ENCODE measurements at regions not wholly inside any gene's neighbourhood (a gene's known extent, or its start where the extent isn't known, plus 50 kb on each side); places are given as distances from the start of the nearest gene placed in this dataset.

GRCh38 chr6:119627908-119628669 is 278.5 kb upstream of the MAN1A1 start:
- no peak for DNase-seq

DNA sequence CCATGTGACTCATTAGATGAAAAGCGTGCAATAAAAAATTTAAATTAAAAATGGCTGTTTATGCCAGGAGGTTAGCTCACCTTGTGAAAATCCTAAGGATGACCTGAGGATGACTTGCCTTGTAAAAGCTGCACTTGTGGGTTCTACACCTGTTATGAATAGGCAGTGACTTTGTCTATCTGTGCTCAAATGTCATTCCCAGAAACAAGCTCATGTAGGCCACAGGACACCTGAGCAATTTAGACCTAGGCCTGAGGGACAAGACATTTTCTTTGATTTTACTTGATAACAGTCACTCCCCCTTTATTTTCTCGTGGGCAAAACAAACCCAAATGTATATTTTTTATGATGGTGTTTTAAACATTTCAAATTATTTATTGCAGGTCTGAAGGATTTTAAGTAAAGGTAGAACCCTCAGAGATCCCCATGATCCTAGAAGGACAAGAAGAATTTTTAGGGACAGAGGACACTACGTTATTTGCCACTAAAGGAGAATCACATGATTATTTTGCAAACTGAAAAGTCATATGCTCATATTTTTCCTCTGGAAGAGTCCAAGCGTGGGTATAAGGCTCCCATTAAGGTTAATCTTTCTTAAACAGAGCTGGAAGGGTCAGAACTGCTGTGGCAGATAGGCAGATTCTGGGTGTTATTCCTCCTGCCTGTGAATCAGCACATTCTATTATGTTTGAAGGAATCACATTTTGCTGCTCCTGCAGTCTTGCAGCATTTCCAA is 277.5 kb upstream of the MAN1A1 start:
- no peak for DNase-seq

GRCh38 chr6:119620846-119621555 is 271.4 kb upstream of the MAN1A1 start:
- no peak for DNase-seq

- DNase-seq: no peak
Observed at GRCh38 chr6:119614138-119614537, 264.6 kb upstream of the MAN1A1 start.

DNA sequence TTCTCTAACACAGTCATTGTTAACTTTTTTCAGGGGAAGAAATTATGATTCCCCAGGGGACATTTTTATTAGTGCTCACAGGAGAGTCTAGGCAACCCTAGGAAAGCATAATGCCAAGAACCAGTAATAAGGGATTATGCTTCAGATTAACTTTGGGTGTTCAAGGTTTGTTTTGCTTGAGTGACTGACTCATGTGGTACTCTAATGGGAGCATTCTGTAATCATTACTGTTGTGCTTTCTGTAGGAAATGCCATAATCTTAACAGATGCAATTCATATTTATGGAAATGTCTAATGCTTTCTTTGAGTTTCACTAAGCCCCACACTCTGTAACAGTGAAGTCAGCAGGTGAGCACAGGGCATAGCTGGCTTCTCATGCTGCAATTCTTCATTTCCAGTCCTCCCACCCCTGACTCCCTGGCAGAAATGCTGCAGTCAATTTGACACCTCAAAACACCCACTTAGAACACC is 263.4 kb upstream of the MAN1A1 start:
- DNase-seq: no peak

DNA sequence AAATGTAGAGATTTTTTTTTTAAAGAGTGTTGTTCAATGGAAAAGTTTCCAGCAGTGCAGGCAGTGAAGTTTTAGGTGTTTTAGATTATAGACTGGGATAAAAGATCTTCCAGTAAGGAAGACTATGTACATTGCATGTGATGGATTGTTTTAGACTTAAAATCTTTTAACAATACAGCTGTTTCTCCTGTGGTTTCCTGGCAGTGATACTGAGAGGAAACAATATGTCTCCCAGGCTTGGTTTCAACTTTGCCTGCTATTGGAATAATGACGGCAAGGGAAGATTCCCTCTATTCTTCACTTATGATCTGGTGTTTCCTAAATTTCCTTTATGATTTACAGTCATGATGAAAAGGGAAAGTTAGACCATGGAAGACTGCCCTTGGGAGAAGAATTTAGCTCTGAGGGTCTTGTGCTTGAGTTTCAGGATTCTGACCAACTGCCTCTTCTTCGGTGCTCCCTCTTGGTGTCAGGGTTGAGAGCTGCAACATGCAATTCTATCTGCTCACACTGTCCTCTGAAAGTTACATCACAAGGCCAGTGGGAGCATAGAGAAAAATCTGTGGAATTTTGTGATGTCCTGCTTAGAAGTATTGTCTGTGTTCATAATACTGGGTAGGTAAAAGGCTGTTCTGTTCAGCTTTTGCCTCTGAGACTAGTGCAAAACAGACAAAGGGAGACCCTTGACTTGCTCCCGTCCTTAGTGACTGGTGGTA is 262.8 kb upstream of the MAN1A1 start:
- no peak for DNase-seq

DNA sequence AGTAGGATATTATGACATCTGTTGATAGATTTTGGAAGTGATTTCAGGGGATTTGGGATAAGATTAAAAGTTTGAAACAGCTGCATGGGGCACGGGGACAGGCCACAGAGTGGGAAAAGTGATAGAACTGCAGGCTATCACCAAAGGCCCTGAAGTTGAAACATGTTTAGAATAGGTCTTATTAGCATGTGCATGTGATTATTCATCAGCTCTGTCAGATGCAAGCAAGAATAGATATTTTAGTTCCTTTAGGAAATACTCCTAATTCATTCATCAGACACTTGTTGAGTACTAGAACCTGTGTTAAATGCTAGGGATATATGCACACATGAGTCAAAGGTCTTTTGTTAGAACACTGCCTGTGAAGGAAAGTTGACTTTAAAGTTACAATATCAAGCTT is 261.2 kb upstream of the MAN1A1 start:
- no peak for DNase-seq

DNA sequence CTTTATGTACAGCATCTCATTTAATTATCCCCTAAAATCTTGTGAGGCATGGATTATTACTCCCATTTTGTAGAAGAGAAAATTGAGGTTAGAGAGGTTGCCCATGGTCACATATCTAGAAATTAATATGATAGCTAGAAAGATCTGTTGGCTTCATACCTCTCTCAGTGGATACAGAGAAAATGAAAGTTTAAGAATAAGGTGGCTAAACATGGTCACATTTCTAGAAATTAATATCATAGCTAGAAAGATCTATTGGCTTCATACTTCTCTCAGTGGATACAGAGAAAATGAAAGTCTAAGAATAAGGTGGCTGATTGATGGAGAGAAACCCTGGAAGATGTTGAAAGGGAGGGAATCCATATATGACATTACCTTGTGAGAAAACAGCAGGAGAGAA is 260.7 kb upstream of the MAN1A1 start:
- DNase-seq: no peak

DNA sequence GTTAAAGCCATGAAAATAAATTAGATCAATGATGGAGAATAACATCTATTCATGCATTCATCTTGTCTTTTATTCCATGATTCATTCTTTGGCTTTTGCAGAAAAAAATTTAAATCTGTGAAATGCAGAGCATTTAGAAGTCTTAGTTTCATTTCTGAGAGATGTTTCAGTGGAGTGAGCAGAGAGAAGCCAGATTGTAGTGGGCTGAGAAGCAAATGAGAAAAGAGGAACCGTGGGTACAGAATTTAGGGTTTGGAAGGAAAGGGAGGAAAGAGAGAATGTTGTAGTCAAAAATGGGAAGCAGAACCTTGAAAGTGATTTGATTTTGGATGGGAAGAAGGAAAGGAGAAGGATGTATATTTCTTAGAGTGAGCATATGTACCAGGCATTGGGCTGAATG is 260.3 kb upstream of the MAN1A1 start:
- no peak for DNase-seq

DNA sequence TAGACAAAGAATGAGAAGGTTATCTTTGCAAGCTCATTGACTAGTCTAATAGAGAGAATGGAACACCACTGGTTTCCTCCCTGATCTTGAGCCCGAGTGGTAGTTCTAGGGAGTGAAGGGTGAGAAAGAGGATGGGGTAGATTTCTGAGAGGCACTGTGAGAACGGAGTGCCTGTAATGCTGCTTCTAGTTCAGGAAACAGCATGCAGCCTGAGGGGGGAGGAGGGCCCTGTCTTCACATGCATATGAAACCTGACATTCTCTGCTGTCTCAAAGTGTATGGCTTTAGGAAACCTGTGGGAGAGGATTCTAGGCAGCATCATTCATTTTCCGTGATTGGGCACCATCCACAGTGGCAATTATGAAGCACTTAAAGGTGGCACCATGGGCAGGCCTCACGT is 259.4 kb upstream of the MAN1A1 start:
- DNase-seq: no peak

- no peak for DNase-seq
Observed at GRCh38 chr6:119604124-119604523, 254.6 kb upstream of the MAN1A1 start.

DNA sequence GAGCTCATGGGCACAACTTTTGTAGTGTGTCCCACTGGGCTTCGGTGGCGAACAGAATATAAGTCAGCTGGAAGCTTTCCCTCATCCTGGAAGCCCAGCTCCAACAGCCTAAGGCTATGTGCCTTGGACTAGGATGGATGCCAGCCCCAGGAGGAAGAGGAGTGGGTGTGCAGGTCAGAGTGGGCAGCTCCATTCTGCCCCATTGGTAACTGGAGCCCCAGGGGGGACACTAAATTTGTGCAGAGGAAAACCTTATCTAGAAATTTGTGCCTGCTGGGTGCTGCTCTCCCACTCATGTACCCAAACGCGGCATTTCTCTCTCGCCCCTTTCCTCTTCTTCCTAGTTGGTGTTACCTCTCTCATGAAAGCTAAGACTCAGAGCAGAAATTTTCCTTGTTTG is 253.9 kb upstream of the MAN1A1 start:
- DNase-seq: no peak

DNA sequence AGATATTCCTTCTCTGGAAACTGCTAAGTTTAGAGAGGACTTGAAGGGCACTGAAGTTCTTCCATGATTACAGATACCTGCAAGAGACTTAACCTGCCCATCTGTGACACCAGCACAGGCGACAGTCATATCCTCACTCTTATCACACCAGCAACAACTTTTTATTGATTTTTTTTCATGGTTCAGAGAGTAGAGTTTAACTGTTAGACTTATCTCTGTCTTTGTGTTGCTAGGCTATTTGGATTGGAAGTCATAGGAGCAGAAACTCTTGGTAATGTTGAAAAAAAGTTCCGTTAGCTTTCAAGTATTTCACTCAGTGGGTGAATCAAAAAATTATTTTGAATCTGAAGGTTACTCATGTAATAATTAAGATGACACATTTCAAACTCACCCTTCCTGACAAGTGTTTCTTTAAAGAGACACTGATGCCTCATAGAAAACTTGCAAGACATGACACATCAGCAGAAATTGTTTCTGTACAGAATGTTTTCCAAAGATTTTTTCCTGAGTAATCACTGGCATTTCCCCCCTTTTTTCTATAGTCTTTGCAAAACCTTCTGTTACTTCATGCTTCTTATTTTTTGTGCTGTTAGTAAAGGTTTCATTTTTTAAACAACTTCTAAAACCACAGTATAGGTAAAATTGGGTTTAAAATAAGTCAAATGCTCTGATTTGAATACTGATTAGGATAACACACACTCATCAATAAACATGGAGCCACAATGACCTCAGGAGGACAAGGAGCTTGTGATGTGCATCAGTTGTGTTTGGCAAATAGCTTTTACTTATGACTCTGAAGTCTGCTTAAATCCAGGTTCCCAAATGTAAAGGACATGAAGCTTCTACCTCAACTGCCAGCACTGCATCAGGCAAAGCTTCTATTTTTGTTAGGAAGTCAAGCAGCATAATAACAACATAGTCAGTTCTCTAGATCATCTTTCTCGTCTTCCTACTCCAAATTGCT is 252.9 kb upstream of the MAN1A1 start:
- DNase-seq: no peak

DNA sequence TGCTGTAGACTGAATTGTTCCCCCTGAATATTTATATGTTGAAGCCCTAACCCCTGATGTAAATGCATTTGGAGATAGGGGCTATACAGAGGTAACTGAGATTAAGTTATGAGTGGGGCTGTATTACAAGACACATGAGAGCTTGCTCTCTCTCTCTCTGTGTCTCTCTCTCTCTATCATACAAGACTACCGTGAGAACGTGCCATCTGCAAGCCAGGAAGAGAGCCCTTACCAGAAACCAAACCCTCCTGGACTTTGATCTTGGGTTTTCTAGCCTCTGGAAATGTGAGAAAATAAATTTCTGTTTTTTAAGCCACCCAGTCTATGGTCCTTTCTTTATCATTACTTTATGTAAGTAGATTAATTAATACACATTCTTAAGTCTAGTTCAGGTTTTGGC is 249.3 kb upstream of the MAN1A1 start:
- DNase-seq: no peak

GRCh38 chr6:119594907-119595306 is 245.3 kb upstream of the MAN1A1 start:
- DNase-seq: no peak

GRCh38 chr6:119591235-119591634 is 241.7 kb upstream of the MAN1A1 start:
- no peak for DNase-seq

GRCh38 chr6:119590066-119590465 is 240.5 kb upstream of the MAN1A1 start:
- no peak for DNase-seq

DNA sequence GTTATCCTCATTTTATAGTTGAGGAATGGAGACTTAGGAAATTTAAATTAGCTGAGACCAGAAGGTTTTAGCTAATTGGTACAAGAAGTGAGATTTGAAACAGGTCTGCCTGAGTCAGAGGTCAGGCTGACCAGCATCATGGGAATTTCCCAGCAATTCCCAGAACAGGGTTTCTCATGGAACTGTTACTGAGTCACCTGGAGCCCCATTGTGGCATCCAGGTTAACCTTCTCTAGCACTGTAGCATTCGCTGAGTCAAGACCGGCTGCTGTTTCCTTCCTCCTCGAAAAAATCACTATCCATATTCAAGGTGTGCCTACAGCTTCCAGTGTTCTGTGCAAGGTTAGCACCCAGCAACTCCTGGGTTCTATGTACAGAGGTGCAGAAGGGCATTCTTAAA is 238.0 kb upstream of the MAN1A1 start:
- DNase-seq: no peak

DNA sequence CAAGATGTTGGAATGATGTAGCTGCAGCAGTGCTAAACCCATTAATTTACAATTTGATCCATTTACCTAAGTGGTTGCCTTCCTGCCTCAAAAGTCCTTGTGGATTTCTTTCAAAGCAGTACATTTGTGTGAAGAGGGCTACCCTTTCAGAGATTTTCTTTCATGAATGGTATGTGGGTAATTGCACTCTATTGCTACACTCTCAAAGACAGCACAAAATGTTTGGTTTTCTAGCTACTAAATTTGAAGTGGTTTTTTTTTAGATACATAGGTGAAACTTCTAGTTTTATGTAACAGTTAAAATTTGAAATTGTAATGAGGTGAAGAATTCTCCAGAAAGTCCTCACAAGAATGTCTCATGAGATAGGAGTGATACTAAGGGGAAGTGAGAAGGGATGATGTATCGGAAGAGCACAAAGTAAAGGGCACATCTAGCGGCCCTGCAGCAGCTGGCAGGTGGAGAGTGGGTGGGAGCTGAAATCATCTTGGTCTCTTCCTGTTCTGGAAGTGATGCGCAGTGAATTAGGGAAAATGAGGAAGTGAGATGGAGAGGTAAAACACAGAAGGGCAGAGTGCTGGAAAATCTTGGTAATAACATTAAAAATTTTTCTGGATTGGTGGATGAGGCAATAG is 236.8 kb upstream of the MAN1A1 start:
- no peak for DNase-seq

DNA sequence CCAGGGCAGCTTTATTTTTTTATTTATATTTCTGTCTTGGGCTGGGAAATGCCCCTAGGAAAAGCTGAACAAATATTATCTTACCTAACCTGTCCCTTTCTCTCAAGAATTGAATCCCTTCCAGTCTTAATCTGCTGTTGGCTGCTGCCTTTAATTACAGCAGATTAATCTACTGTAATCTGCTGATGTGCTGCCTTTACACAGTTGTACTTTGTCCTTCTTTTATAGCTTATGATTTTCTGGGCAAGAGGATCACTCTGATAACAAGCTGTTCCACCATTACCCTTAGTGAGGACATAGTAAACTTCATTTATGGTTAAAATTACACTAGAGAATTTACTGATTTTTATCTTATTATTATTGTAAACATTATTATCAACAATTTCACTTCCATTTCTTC is 234.5 kb upstream of the MAN1A1 start:
- no peak for DNase-seq

GRCh38 chr6:119581220-119581619 is 231.7 kb upstream of the MAN1A1 start:
- no peak for DNase-seq
